RWPE2 (cell line): ENCODE measurements at regions not wholly inside any gene's neighbourhood (a gene's known extent, or its start where the extent isn't known, plus 50 kb on each side); places are given as distances from the start of the nearest gene placed in this dataset.

Experiments used
- ATAC-seq: fragments of 200-7000 bp; cut with Tn5 transposase; 3 replicates; pipeline ENCODE4 v1.9.1; 2021; ENCODE audit warnings: low read depth
- DNase-seq: peaks from one replicate; pipeline ENCODE4 v3.0.0-alpha.2; 2020; ENCODE audit warnings: low spot score
- H3K27ac ChIP-seq: fragments of 450-650 bp; 2 replicates; pipeline ENCODE4 v1.5.1; 2017; ENCODE audit warnings: mild to moderate bottlenecking; ENCODE audit not compliant: poor library complexity, severe bottlenecking
- H3K27me3 ChIP-seq: fragments of 250-450 bp; sonication (Bioruptor Pico); 2 replicates; pipeline ENCODE4 v1.5.1; 2021; ENCODE audit warnings: mild to moderate bottlenecking, moderate library complexity; ENCODE audit not compliant: insufficient read depth, poor library complexity, severe bottlenecking
- H3K36me3 ChIP-seq: fragments of 250-450 bp; sonication (Bioruptor Pico); 2 replicates; pipeline ENCODE4 v1.5.1; 2020; ENCODE audit warnings: low read depth, mild to moderate bottlenecking, moderate library complexity
- H3K4me1 ChIP-seq: fragments of 250-450 bp; sonication (Bioruptor Pico); 2 replicates; pipeline ENCODE4 v1.5.1; 2021; ENCODE audit warnings: mild to moderate bottlenecking, moderate library complexity; ENCODE audit not compliant: insufficient read depth, poor library complexity, severe bottlenecking
- H3K4me3 ChIP-seq: fragments of 250-450 bp; sonication (Bioruptor Pico); 2 replicates; pipeline ENCODE4 v1.5.1; 2021; ENCODE audit warnings: mild to moderate bottlenecking, moderate library complexity; ENCODE audit not compliant: severe bottlenecking
- H3K9me3 ChIP-seq: fragments of 250-450 bp; sonication (Bioruptor Pico); 2 replicates; pipeline ENCODE4 v1.5.1; 2021; ENCODE audit warnings: mild to moderate bottlenecking, moderate library complexity; ENCODE audit not compliant: severe bottlenecking
- TF ChIP-seq, protein P1 (sequence below): fragments of 450-650 bp; IDR thresholded peaks from one replicate; pipeline ENCODE4 v1.5.1; 2017; ENCODE audit warnings: mild to moderate bottlenecking, moderate library complexity; ENCODE audit not compliant: poor library complexity, severe bottlenecking

GRCh38 chr18:38470421-38470820, 904.8 kb upstream of the CELF4 start:
- H3K27ac ChIP-seq: no peak overlapping the region
- H3K4me3 ChIP-seq: no peak overlapping the region
- no peaks in the 10 kb centered on the region for H3K36me3 ChIP-seq
- no peaks in the 10 kb centered on the region for H3K27me3 ChIP-seq
- no peaks in the 10 kb centered on the region for H3K4me1 ChIP-seq
- H3K9me3 ChIP-seq: peaks cover 2% of the 10 kb centered on the region
- no peak for DNase-seq
- TF ChIP-seq, protein P1, sequence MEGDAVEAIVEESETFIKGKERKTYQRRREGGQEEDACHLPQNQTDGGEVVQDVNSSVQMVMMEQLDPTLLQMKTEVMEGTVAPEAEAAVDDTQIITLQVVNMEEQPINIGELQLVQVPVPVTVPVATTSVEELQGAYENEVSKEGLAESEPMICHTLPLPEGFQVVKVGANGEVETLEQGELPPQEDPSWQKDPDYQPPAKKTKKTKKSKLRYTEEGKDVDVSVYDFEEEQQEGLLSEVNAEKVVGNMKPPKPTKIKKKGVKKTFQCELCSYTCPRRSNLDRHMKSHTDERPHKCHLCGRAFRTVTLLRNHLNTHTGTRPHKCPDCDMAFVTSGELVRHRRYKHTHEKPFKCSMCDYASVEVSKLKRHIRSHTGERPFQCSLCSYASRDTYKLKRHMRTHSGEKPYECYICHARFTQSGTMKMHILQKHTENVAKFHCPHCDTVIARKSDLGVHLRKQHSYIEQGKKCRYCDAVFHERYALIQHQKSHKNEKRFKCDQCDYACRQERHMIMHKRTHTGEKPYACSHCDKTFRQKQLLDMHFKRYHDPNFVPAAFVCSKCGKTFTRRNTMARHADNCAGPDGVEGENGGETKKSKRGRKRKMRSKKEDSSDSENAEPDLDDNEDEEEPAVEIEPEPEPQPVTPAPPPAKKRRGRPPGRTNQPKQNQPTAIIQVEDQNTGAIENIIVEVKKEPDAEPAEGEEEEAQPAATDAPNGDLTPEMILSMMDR: no peak
- no peak for ATAC-seq

DNA sequence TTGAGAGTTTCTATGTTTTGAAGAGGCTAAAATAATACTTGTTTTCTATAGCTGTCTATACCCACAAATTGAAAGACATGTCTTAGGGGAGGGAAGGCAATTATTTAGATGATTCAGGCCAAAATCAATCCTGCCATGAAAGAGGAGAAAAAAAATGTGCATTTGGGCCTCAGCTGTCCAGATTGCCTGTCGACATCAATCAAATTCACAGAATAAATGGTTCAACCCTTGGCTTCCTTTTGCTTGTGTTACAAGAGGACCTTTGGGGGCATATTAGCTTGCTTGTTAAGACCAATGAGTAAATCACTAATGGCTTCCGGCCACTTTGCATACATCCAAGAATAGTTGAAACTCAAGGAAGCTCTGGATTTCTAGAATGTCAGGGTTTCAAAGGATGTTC, 900.8 kb upstream of the CELF4 start:
- DNase-seq: no peak
- Histone ChIP-seq H3K4me1 (no peaks in the 10 kb centered on the region), H3K9me3 (no peaks in the 10 kb centered on the region), H3K4me3 (no peak overlapping the region), H3K36me3 (no peaks in the 10 kb centered on the region), H3K27me3 (no peaks in the 10 kb centered on the region), H3K27ac (no peak overlapping the region)
- TF ChIP-seq, protein P1: no peak
- ATAC-seq: no peak

DNA sequence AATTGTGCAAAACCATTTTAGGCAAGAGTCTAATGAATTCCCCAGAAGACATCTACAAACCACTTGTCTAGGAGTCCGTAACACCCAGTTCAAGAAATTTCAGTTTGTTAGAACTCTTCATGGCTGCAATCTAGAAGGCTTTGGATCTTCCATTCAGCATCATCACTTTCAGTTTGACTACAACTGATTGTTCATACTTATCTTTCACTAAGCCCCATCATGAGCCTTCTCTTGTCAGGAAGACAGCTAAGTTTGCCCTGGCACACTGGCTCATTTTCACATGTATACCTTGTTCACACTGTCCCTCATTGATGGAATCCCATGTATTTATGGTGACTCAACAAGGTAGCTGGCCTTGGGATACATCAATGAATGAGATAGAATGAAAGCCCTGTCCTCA, 898.4 kb upstream of the CELF4 start:
- Histone ChIP-seq H3K4me3 (no peak overlapping the region), H3K27me3 (peaks cover 5% of the 10 kb centered on the region), H3K4me1 (no peaks in the 10 kb centered on the region), H3K27ac (no peak overlapping the region), H3K36me3 (no peaks in the 10 kb centered on the region), H3K9me3 (no peaks in the 10 kb centered on the region)
- DNase-seq (no peak), ATAC-seq (no peak)
- TF ChIP-seq, protein P1: no peak

GRCh38 chr18:38460657-38461056, 895.1 kb upstream of the CELF4 start:
- H3K27ac ChIP-seq: no peak overlapping the region
- no peaks in the 10 kb centered on the region for H3K36me3 ChIP-seq
- no peak overlapping the region for H3K4me3 ChIP-seq
- no peak for ATAC-seq
- no peak for DNase-seq
- H3K9me3 ChIP-seq: no peaks in the 10 kb centered on the region
- H3K27me3 ChIP-seq: peaks cover 5% of the 10 kb centered on the region
- TF ChIP-seq, protein P1: no peak
- H3K4me1 ChIP-seq: no peaks in the 10 kb centered on the region

DNA sequence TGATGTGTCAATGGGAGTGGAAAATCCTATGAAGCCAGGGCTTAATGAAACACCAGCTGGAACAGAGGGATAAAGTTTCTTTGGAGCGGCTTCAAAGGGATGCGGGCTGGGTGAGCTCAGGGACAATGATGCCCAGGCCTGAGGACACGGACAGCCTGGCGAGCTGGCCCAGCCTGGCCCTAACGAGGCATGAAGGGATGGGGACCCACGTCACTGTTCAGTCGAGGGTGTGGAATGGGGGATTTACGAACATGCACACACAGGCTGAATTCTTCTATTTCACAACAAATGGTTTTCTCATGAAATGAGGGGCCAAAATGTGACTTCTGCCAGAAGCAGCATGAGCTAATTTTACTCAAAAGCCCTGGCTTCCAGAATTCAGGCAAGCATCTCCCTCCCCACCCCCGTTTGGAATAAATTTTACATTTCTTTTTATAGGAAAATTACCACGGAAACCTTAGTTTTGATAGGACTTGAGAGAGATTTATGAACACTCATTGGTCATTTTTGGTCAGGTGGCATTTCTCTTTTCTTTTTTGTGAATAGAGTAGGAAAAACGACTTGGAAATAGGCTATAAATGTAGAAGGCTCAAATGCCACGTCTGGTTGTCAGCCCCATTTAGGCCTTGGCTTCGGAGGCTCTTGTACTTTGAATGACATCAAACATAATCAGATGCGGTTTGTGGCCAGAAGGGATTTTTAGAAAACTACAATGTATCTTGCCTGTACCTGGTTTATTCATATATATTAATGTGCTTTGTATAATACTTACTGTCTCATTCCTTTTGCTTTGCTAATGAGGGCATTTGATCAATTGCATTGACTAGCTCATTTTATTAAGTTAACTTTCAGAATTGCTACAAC, 893.8 kb upstream of the CELF4 start:
- ATAC-seq (no peak), DNase-seq (no peak)
- peaks cover 5% of the 10 kb centered on the region for H3K27me3 ChIP-seq

More for the DNA sequence above, 893.8 kb upstream of the CELF4 start:
- no peaks in the 10 kb centered on the region for H3K9me3 ChIP-seq
- no peaks in the 10 kb centered on the region for H3K36me3 ChIP-seq
- TF ChIP-seq, protein P1: no peak
- no peaks in the 10 kb centered on the region for H3K4me1 ChIP-seq
- H3K4me3 ChIP-seq: no peak overlapping the region
- H3K27ac ChIP-seq: no peak overlapping the region
